GM19397 (cell line): ENCODE measurements at regions not wholly inside any gene's neighbourhood (a gene's known extent, or its start where the extent isn't known, plus 50 kb on each side); places are given as distances from the start of the nearest gene placed in this dataset.

Source experiments
- ATAC-seq: cut with Tn5 transposase; IDR thresholded peaks from one replicate; pipeline ENCODE4 v1.9.1; 2021; ENCODE audit warnings: mild to moderate bottlenecking, moderate library complexity; ENCODE audit not compliant: unreplicated experiment

DNA sequence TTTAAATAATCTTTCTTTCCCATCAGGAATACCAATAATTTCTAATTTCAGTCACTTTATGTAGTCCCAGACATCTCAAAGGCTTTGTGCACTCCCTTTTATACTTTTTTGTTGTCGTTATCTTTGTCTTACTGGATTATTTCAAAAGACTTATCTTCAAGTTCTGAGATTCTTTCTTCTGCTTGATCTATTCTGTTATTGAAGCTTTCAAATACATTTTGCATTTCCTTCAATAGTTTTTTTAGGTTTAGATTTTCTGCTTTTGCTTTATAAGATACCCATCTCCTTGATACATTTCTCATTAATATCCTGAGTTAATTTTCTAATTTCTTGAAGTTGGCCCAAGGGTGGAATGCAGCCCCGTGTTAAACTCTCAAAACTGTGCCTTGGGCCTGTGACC, 432.4 kb downstream of the RIT2 start:
- no peak for ATAC-seq

DNA sequence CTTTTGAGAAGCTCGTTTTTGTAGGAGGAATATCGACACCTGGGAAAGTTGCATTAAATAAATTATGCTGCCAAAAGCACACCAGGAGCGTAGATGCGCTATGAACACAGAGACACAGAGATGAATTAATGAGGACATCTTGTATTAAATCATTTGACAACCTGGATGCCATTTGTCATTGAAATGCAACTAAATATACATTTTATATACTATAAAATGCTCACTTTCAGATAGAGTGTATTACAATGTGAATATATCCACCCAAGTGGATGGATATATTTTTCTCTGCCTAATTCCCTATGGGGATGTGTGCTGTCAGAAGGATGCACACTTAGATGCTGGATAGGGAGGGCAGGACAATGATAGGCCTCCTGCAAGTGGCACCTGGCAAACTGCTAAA, 426.2 kb downstream of the RIT2 start:
- ATAC-seq, result no peak
